GM23338 (cell line): ENCODE measurements at regions not wholly inside any gene's neighbourhood (a gene's known extent, or its start where the extent isn't known, plus 50 kb on each side); places are given as distances from the start of the nearest gene placed in this dataset.

Source experiments
- CREB1 ChIP-seq: fragments of 250-450 bp; sonication (Bioruptor Pico); IDR thresholded peaks from 2 replicates; pipeline ENCODE4 v1.5.0; 2020; ENCODE audit warnings: low read depth, mild to moderate bottlenecking, moderate library complexity
- EZH2phosphoT487 ChIP-seq: fragments of 200-600 bp; sonication (generic); IDR thresholded peaks from one replicate; pipeline ENCODE4 v1.8.1; 2018; ENCODE audit warnings: antibody characterized with exemption; ENCODE audit not compliant: unreplicated experiment
- POLR2AphosphoS5 ChIP-seq: IDR thresholded peaks from 2 replicates; pipeline ENCODE4 v1.6.1; 2016; ENCODE audit warnings: antibody characterized with exemption, low read depth
- TF ChIP-seq, protein P1 (sequence below), 2 experiments: fragments of 200-600 bp in 1 of 2; sonication (generic) in 1 of 2; conservative IDR thresholded peaks; 2 replicates each; pipeline versions ENCODE4 v1.5.1 to v1.6.1; 2016 to 2017; ENCODE audit warnings: antibody characterized with exemption in 2 of 2, low read depth in 2 of 2, mild to moderate bottlenecking in 2 of 2, moderate library complexity in 1 of 2

DNA sequence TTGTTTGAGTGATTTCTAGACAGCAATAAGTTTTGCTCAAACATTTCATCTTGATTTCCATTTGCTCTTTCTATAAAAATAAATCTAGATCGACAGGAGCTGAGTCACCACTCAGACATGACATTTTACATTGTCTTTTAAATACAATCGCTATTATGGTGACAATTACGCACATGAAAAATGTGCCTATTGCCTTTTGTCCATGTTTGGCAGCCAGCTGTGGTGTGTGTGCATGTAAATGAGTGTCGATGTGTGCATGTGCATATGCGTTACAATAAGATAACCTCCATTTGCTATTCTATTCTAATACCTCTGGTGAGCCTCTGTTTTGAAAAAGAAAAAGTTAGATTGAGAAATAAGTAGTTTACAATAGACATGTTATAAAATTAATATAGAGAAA is 89.7 kb upstream of the GRM7 start:
- TF ChIP-seq, protein P1, sequence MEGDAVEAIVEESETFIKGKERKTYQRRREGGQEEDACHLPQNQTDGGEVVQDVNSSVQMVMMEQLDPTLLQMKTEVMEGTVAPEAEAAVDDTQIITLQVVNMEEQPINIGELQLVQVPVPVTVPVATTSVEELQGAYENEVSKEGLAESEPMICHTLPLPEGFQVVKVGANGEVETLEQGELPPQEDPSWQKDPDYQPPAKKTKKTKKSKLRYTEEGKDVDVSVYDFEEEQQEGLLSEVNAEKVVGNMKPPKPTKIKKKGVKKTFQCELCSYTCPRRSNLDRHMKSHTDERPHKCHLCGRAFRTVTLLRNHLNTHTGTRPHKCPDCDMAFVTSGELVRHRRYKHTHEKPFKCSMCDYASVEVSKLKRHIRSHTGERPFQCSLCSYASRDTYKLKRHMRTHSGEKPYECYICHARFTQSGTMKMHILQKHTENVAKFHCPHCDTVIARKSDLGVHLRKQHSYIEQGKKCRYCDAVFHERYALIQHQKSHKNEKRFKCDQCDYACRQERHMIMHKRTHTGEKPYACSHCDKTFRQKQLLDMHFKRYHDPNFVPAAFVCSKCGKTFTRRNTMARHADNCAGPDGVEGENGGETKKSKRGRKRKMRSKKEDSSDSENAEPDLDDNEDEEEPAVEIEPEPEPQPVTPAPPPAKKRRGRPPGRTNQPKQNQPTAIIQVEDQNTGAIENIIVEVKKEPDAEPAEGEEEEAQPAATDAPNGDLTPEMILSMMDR (conservative IDR thresholded peaks at IDR 0.05; ENCODE audit: low read depth in 2 of 2), result no peak
- TF ChIP-seq POLR2AphosphoS5, result no peak
- TF ChIP-seq EZH2phosphoT487, result no peak
- no peak for TF ChIP-seq CREB1 (CRISPR knock-in tag)
